ENCODE measurements at regions not wholly inside any gene's neighbourhood (a gene's known extent, or its start where the extent isn't known, plus 50 kb on each side); places are given as distances from the start of the nearest gene placed in this dataset.

- Histone ChIP-seq H3K4me3 (ENCODE audit: low read depth, low read length) (no peak overlapping the region), H3K27ac (ENCODE audit: low read depth, low read length) (no peak overlapping the region), H2AK5ac (ENCODE audit: low read length) (no peak overlapping the region), H3K27me3 (ENCODE audit: insufficient read depth, low read length) (no peaks in the 10 kb centered on the region), H4K91ac (ENCODE audit: low read depth, low read length) (no peak overlapping the region), H3K79me1 (ENCODE audit: low read length) (no peaks in the 10 kb centered on the region), H3K9me3 (ENCODE audit: insufficient read depth, low read depth, low read length) (no peaks in the 10 kb centered on the region), H2BK120ac (ENCODE audit: insufficient read depth, low read length, poor library complexity) (no peak overlapping the region), H3K4me1 (ENCODE audit: control insufficient read depth in 1 of 2, insufficient read depth in 2 of 2, low read length in 2 of 2) (no peaks in the 10 kb centered on the region), H4K8ac (ENCODE audit: low read depth, low read length) (no peak overlapping the region), H2BK5ac (ENCODE audit: low read depth, low read length, poor library complexity) (no peak overlapping the region), H3K23ac (ENCODE audit: low read length) (no peak overlapping the region), H2BK12ac (ENCODE audit: low read length) (no peak overlapping the region), H3K79me2 (ENCODE audit: control insufficient read depth, insufficient read depth, low read length, poor library complexity) (no peaks in the 10 kb centered on the region), H3K18ac (ENCODE audit: low read length) (no peak overlapping the region), H3K14ac (ENCODE audit: low read length) (no peak overlapping the region), H3K36me3 (ENCODE audit: control insufficient read depth in 1 of 2, insufficient read depth in 2 of 2, low read length in 2 of 2) (no peaks in the 10 kb centered on the region), H3K4ac (ENCODE audit: low read depth, low read length) (no peak overlapping the region), H4K12ac (ENCODE audit: low read depth, low read length) (no peak overlapping the region), H3K4me2 (ENCODE audit: low read length) (no peak overlapping the region), H3K9ac (ENCODE audit: low read length) (no peak overlapping the region), H2AFZ (ENCODE audit: insufficient read depth, low read length, poor library complexity) (no peak overlapping the region)
- DNase-seq, result peak in 1 of 2 donors; percentile 30
- WGBS (ENCODE audit: extremely low coverage, insufficient coverage, insufficient read length), result no CpG with 5 or more reads among the region's 2 CpGs
Observed at GRCh38 chr3:148642616-148643015, 55.1 kb upstream of the AGTR1 start.

GRCh38 chr3:148643389-148643840 is 54.3 kb upstream of the AGTR1 start:
- no peak overlapping the region for H2AFZ ChIP-seq (ENCODE audit: insufficient read depth, low read length, poor library complexity)
- no peak overlapping the region for H4K12ac ChIP-seq (ENCODE audit: low read depth, low read length)
- no peak overlapping the region for H3K9ac ChIP-seq (ENCODE audit: low read length)
- peak; percentile 56 to 73 for DNase-seq
- no CpG with 5 or more reads among the region's 4 CpGs for WGBS (ENCODE audit: extremely low coverage, insufficient coverage, insufficient read length)
- no peak overlapping the region for H3K27ac ChIP-seq (ENCODE audit: low read depth, low read length)
- H2AK5ac ChIP-seq (ENCODE audit: low read length), result no peak overlapping the region
- no peak overlapping the region for H3K23ac ChIP-seq (ENCODE audit: low read length)
- H2BK120ac ChIP-seq (ENCODE audit: insufficient read depth, low read length, poor library complexity), result no peak overlapping the region
- no peak overlapping the region for H2BK5ac ChIP-seq (ENCODE audit: low read depth, low read length, poor library complexity)
- no peaks in the 10 kb centered on the region for H3K79me2 ChIP-seq (ENCODE audit: control insufficient read depth, insufficient read depth, low read length, poor library complexity)
- no peak overlapping the region for H4K8ac ChIP-seq (ENCODE audit: low read depth, low read length)
- H3K18ac ChIP-seq (ENCODE audit: low read length), result no peak overlapping the region
- no peaks in the 10 kb centered on the region for H3K36me3 ChIP-seq (ENCODE audit: control insufficient read depth in 1 of 2, insufficient read depth in 2 of 2, low read length in 2 of 2)
- H4K91ac ChIP-seq (ENCODE audit: low read depth, low read length), result no peak overlapping the region
- H3K4me1 ChIP-seq (ENCODE audit: control insufficient read depth in 1 of 2, insufficient read depth in 2 of 2, low read length in 2 of 2), result no peaks in the 10 kb centered on the region
- H3K4me2 ChIP-seq (ENCODE audit: low read length), result no peak overlapping the region
- H3K14ac ChIP-seq (ENCODE audit: low read length), result no peak overlapping the region
- no peaks in the 10 kb centered on the region for H3K27me3 ChIP-seq (ENCODE audit: insufficient read depth, low read length)
- no peak overlapping the region for H3K4me3 ChIP-seq (ENCODE audit: low read depth, low read length)
- no peaks in the 10 kb centered on the region for H3K79me1 ChIP-seq (ENCODE audit: low read length)
- H3K4ac ChIP-seq (ENCODE audit: low read depth, low read length), result no peak overlapping the region
- no peak overlapping the region for H2BK12ac ChIP-seq (ENCODE audit: low read length)
- no peaks in the 10 kb centered on the region for H3K9me3 ChIP-seq (ENCODE audit: insufficient read depth, low read depth, low read length)

GRCh38 chr3:148646126-148646665 is 51.5 kb upstream of the AGTR1 start:
- Histone ChIP-seq H3K4ac (ENCODE audit: low read depth, low read length) (no peak overlapping the region), H2BK120ac (ENCODE audit: insufficient read depth, low read length, poor library complexity) (no peak overlapping the region), H3K18ac (ENCODE audit: low read length) (no peak overlapping the region), H3K23ac (ENCODE audit: low read length) (no peak overlapping the region), H2BK12ac (ENCODE audit: low read length) (no peak overlapping the region), H3K27ac (ENCODE audit: low read depth, low read length) (no peak overlapping the region), H2AFZ (ENCODE audit: insufficient read depth, low read length, poor library complexity) (no peak overlapping the region), H3K79me2 (ENCODE audit: control insufficient read depth, insufficient read depth, low read length, poor library complexity) (no peaks in the 10 kb centered on the region), H3K4me2 (ENCODE audit: low read length) (no peak overlapping the region), H3K4me3 (ENCODE audit: low read depth, low read length) (no peak overlapping the region), H3K9me3 (ENCODE audit: insufficient read depth, low read depth, low read length) (no peaks in the 10 kb centered on the region), H3K27me3 (ENCODE audit: insufficient read depth, low read length) (no peaks in the 10 kb centered on the region), H4K8ac (ENCODE audit: low read depth, low read length) (no peak overlapping the region), H2AK5ac (ENCODE audit: low read length) (no peak overlapping the region), H3K36me3 (ENCODE audit: control insufficient read depth in 1 of 2, insufficient read depth in 2 of 2, low read length in 2 of 2) (no peaks in the 10 kb centered on the region), H3K79me1 (ENCODE audit: low read length) (no peaks in the 10 kb centered on the region), H3K9ac (ENCODE audit: low read length) (no peak overlapping the region), H4K12ac (ENCODE audit: low read depth, low read length) (no peak overlapping the region), H3K14ac (ENCODE audit: low read length) (no peak overlapping the region), H3K4me1 (ENCODE audit: control insufficient read depth in 1 of 2, insufficient read depth in 2 of 2, low read length in 2 of 2) (no peaks in the 10 kb centered on the region), H4K91ac (ENCODE audit: low read depth, low read length) (no peak overlapping the region), H2BK5ac (ENCODE audit: low read depth, low read length, poor library complexity) (no peak overlapping the region)
- no CpG with 5 or more reads among the region's 4 CpGs for WGBS (ENCODE audit: extremely low coverage, insufficient coverage, insufficient read length)
- peak; percentile 69 to 92 for DNase-seq

All from trophoblast cell (in vitro differentiated cells and primary cell).